DMS 273 (cell line): ENCODE measurements at regions not wholly inside any gene's neighbourhood (a gene's known extent, or its start where the extent isn't known, plus 50 kb on each side); places are given as distances from the start of the nearest gene placed in this dataset.

ENCODE experiments used
- DNase-seq: peaks from one replicate; lab custom pipeline; 2025; ENCODE audit not compliant: unreplicated experiment; lab: John Stamatoyannopoulos, UW

DNA sequence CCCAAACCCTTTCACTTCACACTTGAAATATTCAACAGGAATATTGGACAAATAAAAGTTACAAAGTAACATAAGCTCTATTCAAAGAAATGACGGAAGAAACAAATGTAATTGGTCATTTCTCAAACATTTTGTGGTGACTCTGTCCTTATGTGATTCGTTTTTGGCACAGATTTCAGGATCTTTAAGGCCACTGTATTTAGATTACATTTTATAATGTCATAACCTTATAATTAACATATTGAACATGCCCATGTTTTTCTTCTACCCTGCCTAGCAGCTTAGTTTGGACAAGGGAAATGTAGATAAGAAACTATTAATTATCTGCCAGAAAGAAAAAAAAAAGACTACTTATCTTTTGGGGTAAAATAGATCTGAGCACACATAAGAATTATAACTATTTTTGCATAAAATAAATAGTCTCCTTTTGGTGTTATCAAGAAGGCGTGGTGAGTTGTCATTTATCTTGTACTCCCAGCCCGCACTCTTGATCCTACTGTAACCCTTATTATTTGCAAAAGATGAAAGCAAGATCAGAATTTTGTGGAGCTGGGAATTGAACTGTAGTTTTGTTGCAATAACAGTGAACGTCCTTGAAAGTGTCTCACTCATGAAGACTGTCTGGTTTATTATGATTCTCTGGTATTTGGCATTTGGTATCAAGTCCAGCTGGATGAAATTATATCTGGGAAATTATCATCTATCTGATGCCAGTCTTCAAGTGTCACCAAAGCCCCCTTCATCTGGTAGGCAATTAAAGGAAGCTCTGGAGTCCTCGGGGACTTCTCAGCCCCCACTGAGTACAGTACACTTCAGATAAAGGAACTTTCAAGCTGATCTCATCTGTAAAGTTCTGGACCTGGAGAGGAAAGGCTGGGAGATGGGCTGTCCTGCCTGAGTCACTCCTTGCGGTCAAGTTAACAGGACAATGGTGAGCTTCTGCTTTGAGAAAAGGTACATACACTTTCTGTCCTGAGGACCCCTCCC, 175.7 kb upstream of the INHBA start:
- no peak for DNase-seq

DNA sequence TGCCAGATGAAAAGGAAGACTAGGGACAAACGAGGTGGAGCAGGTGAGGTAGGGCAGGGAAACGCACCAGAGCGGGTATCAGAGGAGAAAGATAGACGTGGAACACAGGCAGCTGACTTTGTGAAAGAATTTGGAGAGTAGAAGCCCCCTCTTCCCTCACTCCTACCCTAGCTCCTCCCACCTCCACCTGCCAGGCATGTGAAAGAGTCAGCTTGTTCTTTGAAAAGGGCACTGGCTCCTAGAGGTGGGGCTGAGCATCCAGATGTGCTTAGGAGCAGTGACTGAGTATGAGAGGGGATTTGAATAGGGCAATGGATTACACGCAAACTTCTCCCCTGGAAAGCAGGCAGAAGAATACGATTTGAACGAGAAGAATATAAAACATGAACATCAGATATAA, 174.2 kb upstream of the INHBA start:
- DNase-seq: no peak

DNA sequence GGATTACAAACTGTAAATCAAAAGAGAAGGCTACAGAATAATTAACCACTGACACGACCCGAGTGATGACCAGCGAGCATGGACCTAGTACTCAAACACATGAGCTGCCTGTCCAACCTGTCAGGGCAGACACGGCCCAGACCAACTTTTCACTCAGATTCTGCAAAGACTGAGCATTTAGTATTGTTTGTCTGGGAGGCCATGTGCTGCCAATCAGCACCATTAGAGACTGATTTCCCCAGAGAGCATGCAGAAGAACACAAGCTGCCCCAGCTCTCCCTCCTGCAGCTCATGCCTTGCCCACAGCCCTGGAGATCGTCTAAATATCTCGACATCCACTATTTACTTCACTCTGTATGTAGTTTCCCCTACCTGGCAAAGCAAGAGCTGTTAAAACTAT, 172.6 kb upstream of the INHBA start:
- DNase-seq: no peak

GRCh38 chr7:41874201-41874785, 171.4 kb upstream of the INHBA start:
- DNase-seq: no peak

DNA sequence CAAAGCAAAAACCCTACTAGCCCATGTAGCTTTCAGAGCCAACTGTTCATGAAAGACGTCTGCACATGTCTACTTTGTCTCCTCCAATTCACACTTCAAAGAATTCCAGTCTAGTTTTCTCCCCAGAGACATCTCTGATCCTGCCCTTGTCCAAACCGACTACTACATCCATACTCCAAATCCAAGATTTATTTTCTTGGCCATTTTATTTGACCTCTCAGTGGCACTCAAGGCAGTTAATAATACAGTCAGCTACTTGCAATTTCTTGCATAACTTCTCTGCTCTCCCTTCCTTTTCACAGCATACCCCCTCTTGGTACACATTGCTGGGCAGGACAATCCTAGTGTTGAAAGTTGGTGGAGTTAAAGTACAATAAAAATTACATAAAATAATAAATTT, 170.9 kb upstream of the INHBA start:
- no peak for DNase-seq

DNA sequence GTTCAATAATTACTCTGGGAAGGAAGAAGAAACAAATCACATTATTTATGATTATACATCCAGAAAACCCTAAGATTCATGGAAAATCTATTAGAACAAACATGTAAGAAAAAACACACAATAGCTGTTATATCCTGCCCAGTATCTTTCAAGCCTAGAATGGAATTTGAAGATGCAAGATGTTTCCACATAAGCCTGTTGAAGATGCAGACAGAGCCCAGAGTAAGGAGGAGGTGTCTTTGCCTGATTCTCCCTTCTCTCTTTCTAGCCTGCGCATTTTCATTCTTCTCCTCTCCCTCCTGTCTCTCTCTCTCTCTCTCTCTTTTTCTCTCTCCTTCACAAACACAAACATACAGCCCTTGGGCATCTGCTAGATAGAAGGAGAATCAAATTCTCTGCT, 170.1 kb upstream of the INHBA start:
- DNase-seq: no peak

DNA sequence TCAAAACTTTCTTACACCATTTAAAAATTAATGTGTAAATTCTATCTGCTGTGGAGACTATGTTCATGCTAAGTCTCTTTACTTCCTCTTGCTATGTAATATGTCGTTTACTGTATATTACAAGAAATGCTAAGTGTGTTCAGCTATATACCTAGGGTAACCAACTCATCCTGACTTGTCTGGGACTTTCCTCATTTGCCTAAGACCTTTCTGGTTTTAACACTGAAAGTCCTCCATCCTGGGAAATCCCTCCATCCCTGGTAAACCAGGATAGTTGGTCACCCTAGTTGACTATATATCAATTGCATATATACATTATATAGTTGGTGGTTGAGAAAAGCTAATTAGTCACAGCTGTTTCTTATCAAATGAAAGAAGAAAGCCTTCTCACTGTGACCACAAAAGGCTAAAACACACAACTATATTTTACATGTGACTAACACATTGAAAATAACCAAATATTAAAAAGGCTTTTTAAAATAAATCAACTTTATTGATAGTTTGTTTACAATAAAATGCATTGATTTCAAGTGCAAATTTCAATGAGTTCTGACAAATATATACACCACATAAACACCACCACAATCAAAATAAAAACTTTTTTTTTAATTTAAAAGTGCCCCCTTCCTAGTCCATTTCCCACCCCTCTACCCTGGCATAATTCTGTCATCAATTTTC, 167.7 kb upstream of the INHBA start:
- no peak for DNase-seq

DNA sequence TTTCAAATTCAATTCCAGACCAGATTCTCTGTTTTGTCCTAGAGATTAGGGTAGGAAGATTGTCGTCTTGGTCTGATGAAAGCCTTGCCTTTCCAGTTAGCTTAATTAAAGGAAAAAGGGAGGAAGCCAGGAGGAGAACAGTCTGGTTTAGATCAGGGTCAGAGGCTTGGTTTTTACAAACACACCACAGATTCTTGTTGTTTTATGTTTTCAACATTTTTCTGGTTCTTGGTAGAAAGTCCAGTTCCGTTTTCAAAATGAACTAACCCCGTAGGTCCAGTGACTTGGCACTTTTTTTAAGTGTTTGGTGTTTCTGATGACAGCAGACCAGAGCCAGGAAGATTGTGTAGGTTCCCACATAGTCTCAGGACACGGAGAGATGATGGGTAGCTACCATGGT, 167.1 kb upstream of the INHBA start:
- no peak for DNase-seq

DNA sequence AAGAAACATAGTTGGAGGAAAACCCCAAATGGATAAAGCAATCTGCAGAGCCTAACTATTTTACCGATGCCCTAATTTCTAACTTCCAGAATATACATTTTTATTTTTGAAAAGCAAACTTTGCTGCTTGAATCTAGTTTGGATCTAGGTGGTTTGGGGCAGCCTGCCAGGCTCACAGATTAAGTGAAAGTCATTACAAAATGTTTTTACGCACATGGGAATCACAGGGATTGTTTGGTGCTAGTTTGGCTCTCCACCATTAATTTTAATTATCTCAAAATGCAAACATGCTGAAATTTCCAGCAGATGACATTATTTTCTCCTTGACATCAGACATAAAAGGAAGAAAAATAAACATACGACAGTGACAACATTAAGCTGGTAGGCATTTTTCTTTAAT, 166.7 kb upstream of the INHBA start:
- no peak for DNase-seq

- DNase-seq: no peak
Observed at GRCh38 chr7:41869091-41869490, 166.2 kb upstream of the INHBA start.

GRCh38 chr7:41867639-41868280, 164.9 kb upstream of the INHBA start:
- DNase-seq: no peak

DNA sequence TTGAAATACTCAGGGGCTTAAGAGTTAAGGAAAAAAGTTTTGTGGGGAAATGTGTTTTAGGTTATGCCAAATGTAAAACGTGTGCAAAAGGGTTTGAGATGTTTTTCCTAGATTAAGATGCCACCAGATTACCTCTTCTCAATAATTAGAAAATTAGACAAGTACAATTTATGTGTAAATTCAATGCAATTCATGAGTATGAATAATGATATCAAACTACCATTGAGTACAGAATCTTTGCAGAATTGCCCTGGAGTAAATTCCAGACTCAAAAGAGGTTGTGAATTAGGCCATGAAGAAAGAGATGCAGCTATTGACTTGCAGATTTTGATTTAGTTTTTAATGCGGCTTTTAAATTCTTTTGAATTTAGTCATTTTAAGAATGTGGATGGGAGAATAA, 159.4 kb upstream of the INHBA start:
- no peak for DNase-seq

GRCh38 chr7:41861642-41862041, 158.8 kb upstream of the INHBA start:
- DNase-seq: no peak

GRCh38 chr7:41858201-41858600, 155.3 kb upstream of the INHBA start:
- no peak for DNase-seq

- DNase-seq: no peak
Observed at GRCh38 chr7:41855798-41856197, 152.9 kb upstream of the INHBA start.

DNA sequence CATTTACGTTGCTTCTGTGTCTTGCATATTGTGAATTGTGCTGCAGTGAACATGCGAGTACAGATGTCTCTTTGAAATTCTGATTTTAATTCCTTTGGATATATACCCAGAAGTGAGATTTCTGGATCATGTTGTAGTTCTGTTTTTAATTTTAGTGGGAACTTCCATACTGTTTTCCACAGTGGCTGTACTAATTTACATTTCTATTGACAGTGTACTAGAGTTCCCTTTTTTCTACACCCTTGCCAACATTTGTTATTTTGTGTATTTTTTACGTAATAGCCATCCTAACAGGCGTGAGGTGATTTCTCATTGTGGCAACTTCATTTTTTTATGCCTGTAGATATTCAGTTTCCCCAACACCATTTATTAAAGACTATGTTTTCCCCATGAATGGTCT, 144.7 kb upstream of the INHBA start:
- DNase-seq: no peak

DNA sequence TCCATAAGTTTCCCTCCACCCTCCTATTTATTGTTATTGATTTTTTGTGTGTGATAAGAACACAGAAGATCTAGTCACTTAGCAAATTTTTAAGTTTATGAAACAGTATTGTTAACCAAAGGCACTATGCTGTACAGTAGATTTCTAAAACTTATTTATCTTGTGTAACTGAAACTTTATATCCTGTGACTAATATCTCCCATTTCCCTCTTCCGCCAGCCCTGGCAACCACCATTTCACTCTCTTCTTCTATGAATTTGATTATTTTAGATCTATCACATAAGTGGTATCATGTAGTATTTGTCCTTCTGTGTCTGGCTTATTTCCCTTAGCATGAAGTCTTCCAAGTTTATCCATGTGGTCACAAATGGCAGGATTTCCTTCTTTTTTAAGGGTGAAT, 144.3 kb upstream of the INHBA start:
- no peak for DNase-seq

DNA sequence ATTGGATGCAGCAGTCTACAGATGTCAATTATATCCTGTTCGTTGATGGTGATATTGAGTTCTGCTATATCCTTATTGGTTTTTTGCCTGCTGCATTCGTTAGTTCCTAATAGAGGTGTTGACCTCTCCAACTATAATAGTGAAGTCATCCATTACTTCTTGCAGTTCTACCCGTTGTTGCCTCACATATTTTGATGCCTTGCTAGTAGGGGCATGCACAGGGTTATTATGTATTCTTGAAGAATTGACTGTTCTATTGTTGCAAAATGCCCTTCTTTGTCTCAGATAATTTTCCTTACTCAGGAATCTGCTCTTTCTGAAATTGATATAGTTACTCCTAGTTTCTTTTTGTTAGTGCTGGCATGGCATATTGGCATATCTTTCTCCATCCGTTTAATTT, 140.1 kb upstream of the INHBA start:
- no peak for DNase-seq

GRCh38 chr7:41837916-41838315, 135.0 kb upstream of the INHBA start:
- DNase-seq: no peak

DNA sequence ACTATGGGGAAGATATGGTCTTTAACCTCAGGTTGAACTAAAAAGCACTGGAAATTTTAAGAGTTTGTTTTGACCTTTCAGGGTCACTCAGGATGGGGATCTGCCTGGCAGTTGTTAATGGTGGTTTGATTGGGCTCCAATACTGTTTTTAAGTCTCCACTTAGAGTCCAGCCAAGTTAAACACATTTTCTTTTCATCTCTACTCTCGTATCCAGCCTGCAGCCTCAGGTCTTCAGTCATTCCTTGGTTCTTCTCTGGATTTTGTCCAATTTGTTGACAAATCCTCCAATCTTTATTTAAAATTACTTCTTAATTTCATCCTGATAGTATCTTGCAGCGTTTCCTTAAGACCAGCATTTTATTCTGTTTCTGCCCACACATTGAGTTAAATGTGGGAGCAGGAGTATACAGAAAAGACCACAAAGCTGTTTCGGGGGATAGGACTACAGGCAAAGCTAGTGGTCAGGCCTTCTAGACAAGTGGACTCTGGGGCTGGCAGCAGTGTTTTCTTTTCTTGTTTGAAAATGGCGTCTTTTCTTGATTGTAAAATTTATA, 133.2 kb upstream of the INHBA start:
- DNase-seq: no peak
